GM21367 (cell line): ENCODE measurements at regions not wholly inside any gene's neighbourhood (a gene's known extent, or its start where the extent isn't known, plus 50 kb on each side); places are given as distances from the start of the nearest gene placed in this dataset.

Experiments
- ATAC-seq: cut with Tn5 transposase; IDR thresholded peaks from one replicate; pipeline ENCODE4 v1.9.1; 2021; ENCODE audit not compliant: unreplicated experiment

- no peak for ATAC-seq
These were observed 256.9 kb downstream of the ATXN7L3B start for GRCh38 chr12:74794522-74794921.

GRCh38 chr12:74801625-74802024, 264.0 kb downstream of the ATXN7L3B start:
- no peak for ATAC-seq

GRCh38 chr12:74816398-74817175, 279.0 kb downstream of the ATXN7L3B start:
- ATAC-seq = no peak

- no peak for ATAC-seq
These were observed 279.9 kb downstream of the ATXN7L3B start for GRCh38 chr12:74817499-74817898.

- ATAC-seq = no peak
These were observed 280.8 kb downstream of the ATXN7L3B start for GRCh38 chr12:74818412-74818811.

GRCh38 chr12:74820324-74820723, 282.7 kb downstream of the ATXN7L3B start:
- ATAC-seq = no peak

- ATAC-seq = no peak
These were observed 298.9 kb downstream of the ATXN7L3B start for GRCh38 chr12:74836567-74836966.

- ATAC-seq = no peak
These were observed 308.5 kb downstream of the ATXN7L3B start for GRCh38 chr12:74846116-74846515.

GRCh38 chr12:74847169-74847568, 309.5 kb downstream of the ATXN7L3B start:
- no peak for ATAC-seq

- ATAC-seq = no peak
These were observed 310.4 kb downstream of the ATXN7L3B start for GRCh38 chr12:74848006-74848405.

- ATAC-seq = no peak
These were observed 312.2 kb downstream of the ATXN7L3B start for GRCh38 chr12:74849801-74850200.

- no peak for ATAC-seq
These were observed 334.2 kb downstream of the ATXN7L3B start for GRCh38 chr12:74871817-74872216.

GRCh38 chr12:74885775-74886174, 323.9 kb downstream of the KCNC2 start:
- ATAC-seq = no peak

- ATAC-seq = no peak
These were observed 320.6 kb downstream of the KCNC2 start for GRCh38 chr12:74889073-74889472.

GRCh38 chr12:74889563-74890236, 319.9 kb downstream of the KCNC2 start:
- ATAC-seq = peak; percentile 44

GRCh38 chr12:74890237-74890599, 319.4 kb downstream of the KCNC2 start:
- peak; percentile 93 for ATAC-seq

GRCh38 chr12:74891083-74891668, 318.5 kb downstream of the KCNC2 start:
- no peak for ATAC-seq

- ATAC-seq = no peak
These were observed 317.5 kb downstream of the KCNC2 start for GRCh38 chr12:74892057-74892633.

GRCh38 chr12:74896186-74896585, 313.5 kb downstream of the KCNC2 start:
- no peak for ATAC-seq

- no peak for ATAC-seq
These were observed 312.0 kb downstream of the KCNC2 start for GRCh38 chr12:74897425-74898211.
